ENCODE measurements at regions not wholly inside any gene's neighbourhood (a gene's known extent, or its start where the extent isn't known, plus 50 kb on each side); places are given as distances from the start of the nearest gene placed in this dataset.

DNA sequence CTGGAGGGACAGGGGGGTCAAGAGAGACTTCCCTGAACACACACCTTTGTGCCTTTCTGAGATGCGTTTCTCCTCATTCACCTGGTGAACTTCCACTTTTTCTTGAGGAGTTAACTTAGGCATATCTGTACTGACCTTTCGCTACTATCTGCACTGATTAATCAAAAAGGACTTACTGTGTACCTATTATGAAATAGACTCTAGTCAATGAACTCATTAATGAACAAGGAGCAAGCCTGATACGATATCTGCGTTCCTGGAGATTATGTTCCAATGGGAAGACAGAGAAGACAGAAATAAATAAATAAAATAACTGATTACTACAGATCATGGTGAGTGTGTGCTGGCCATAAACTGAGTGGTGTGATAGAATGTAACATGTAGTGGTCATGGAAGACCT, 157.2 kb upstream of the TBL1XR1 start:
- Histone ChIP-seq H3K27ac (ENCODE audit: low read length) (no peak overlapping the region), H3K27me3 (replicated peaks in 1 of 2; ENCODE audit: control insufficient read depth in 2 of 2, extremely low read depth in 1 of 2, insufficient read depth in 2 of 2, low read length in 1 of 2) (no peaks in the 10 kb centered on the region), H3K4me1 (ENCODE audit: control insufficient read depth in 1 of 2, extremely low read depth in 1 of 2, insufficient read depth in 2 of 2, low read length in 2 of 2) (peaks cover 12 to 21% of the 10 kb centered on the region in 2 experiments), H3K4me3 (ENCODE audit: control insufficient read depth in 1 of 2, extremely low read depth in 1 of 2, low read length in 1 of 2) (no peak overlapping the region), H3K36me3 (ENCODE audit: control insufficient read depth in 2 of 2, extremely low read depth in 1 of 2, insufficient read depth in 1 of 2, low read length in 1 of 2) (no peaks in the 10 kb centered on the region), H3K9me3 (no peaks in the 10 kb centered on the region)
- H3K36me3 Mint-ChIP-seq: no peaks in the 10 kb centered on the region
- WGBS (ENCODE audit: insufficient coverage): no CpG with 5 or more reads among the region's 4 CpGs
- ChIA-PET POLR2A (no interaction called here), CTCF (no interaction called here)
- no peak overlapping the region for H3K27ac Mint-ChIP-seq
- no peaks in the 10 kb centered on the region for H3K27me3 Mint-ChIP-seq
- DNase-seq: no peak
- H3K4me3 Mint-ChIP-seq: no peak overlapping the region
- no peaks in the 10 kb centered on the region for H3K9me3 Mint-ChIP-seq
- no peak for ATAC-seq (replicated peaks in 1 of 4)
- H3K4me1 Mint-ChIP-seq: peaks cover 44 to 50% (median 46%) of the 10 kb centered on the region in 3 donors

DNA sequence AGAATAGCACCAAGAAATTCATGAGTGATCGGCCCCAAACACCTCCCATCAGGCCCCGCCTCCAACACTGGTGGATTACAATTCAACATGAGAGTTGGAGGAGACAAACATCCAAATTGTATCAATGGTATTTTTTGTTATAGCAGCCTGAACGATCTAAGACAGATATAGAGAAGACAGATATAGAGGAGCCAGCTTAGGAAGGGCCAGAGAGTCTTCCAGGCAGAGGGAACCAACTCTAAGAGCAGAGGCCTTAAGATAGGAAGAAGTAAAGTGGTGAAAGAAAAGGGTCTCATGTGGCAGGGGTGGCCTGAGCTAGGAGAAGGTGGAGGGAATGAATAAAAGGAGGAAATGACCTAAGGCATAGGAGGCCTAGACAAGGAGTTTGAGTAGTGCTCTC, 158.8 kb upstream of the TBL1XR1 start:
- no peaks in the 10 kb centered on the region for H3K9me3 Mint-ChIP-seq
- Histone ChIP-seq H3K36me3 (ENCODE audit: control insufficient read depth in 2 of 2, extremely low read depth in 1 of 2, insufficient read depth in 1 of 2, low read length in 1 of 2) (no peaks in the 10 kb centered on the region), H3K4me3 (ENCODE audit: control insufficient read depth in 1 of 2, extremely low read depth in 1 of 2, low read length in 1 of 2) (no peak overlapping the region), H3K4me1 (ENCODE audit: control insufficient read depth in 1 of 2, extremely low read depth in 1 of 2, insufficient read depth in 2 of 2, low read length in 2 of 2) (peaks cover 19 to 30% of the 10 kb centered on the region in 2 experiments), H3K27me3 (replicated peaks in 1 of 2; ENCODE audit: control insufficient read depth in 2 of 2, extremely low read depth in 1 of 2, insufficient read depth in 2 of 2, low read length in 1 of 2) (no peaks in the 10 kb centered on the region), H3K27ac (ENCODE audit: low read length) (no peak overlapping the region), H3K9me3 (no peaks in the 10 kb centered on the region)
- H3K4me3 Mint-ChIP-seq: no peak overlapping the region
- POLR2A ChIA-PET: no interaction called here
- H3K4me1 Mint-ChIP-seq: peaks cover 49 to 56% (median 54%) of the 10 kb centered on the region in 3 donors
- CTCF ChIA-PET: interaction anchor here in 1 of 2 donors (0.7 kb wide), 2 partner anchors 159 to 390 kb away, joined by 3 to 4 read pairs; partner anchors contain the start of gene TBL1XR1
- H3K36me3 Mint-ChIP-seq: no peaks in the 10 kb centered on the region
- DNase-seq: no peak
- peak overlapping the region; percentile 50 to 83 for H3K27ac Mint-ChIP-seq
- WGBS (ENCODE audit: insufficient coverage): no CpG with 5 or more reads among the region's 3 CpGs
- peaks cover 0 to 1% of the 10 kb centered on the region in 2 donors for H3K27me3 Mint-ChIP-seq
- ATAC-seq (replicated peaks in 1 of 4): no peak

DNA sequence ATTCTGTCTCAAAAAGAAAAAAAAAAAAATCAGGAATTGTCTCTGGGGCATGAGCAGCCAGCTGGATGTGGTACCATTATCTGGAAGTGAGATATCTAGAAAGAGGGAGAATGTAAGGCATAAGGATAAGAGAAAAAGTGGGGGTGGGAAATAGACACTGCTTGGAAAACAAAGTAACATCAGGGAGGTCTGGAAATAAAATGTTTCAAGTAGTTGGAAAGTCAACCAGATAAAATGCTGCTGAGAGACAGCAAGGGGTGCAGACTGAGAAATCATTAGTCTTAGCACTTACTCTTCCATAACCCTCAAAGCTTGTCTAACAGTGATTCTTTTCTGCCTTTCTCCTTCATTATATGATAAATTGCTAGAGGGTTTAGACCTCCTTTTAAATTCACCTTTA, 159.7 kb upstream of the TBL1XR1 start:
- ChIA-PET CTCF (interaction anchor here in 1 of 2 donors (0.5 to 0.7 kb wide), 4 partner anchors 25 to 389 kb away, joined by 3 to 8 read pairs (median 4); partner anchors contain the start of gene TBL1XR1), POLR2A (no interaction called here)
- no peaks in the 10 kb centered on the region for H3K9me3 Mint-ChIP-seq
- Histone ChIP-seq H3K27me3 (replicated peaks in 1 of 2; ENCODE audit: control insufficient read depth in 2 of 2, extremely low read depth in 1 of 2, insufficient read depth in 2 of 2, low read length in 1 of 2) (no peaks in the 10 kb centered on the region), H3K27ac (ENCODE audit: low read length) (no peak overlapping the region), H3K4me1 (ENCODE audit: control insufficient read depth in 1 of 2, extremely low read depth in 1 of 2, insufficient read depth in 2 of 2, low read length in 2 of 2) (peaks cover 25 to 38% of the 10 kb centered on the region in 2 experiments), H3K4me3 (ENCODE audit: control insufficient read depth in 1 of 2, extremely low read depth in 1 of 2, low read length in 1 of 2) (no peak overlapping the region), H3K9me3 (no peaks in the 10 kb centered on the region), H3K36me3 (ENCODE audit: control insufficient read depth in 2 of 2, extremely low read depth in 1 of 2, insufficient read depth in 1 of 2, low read length in 1 of 2) (no peaks in the 10 kb centered on the region)
- DNase-seq: no peak
- H3K4me3 Mint-ChIP-seq: no peak overlapping the region
- ATAC-seq (replicated peaks in 1 of 4): no peak
- H3K4me1 Mint-ChIP-seq: peaks cover 49 to 60% (median 57%) of the 10 kb centered on the region in 3 donors
- peak overlapping the region; percentile 89 to 93 for H3K27ac Mint-ChIP-seq
- no peaks in the 10 kb centered on the region for H3K36me3 Mint-ChIP-seq
- peaks cover 0 to 1% of the 10 kb centered on the region in 2 donors for H3K27me3 Mint-ChIP-seq

DNA sequence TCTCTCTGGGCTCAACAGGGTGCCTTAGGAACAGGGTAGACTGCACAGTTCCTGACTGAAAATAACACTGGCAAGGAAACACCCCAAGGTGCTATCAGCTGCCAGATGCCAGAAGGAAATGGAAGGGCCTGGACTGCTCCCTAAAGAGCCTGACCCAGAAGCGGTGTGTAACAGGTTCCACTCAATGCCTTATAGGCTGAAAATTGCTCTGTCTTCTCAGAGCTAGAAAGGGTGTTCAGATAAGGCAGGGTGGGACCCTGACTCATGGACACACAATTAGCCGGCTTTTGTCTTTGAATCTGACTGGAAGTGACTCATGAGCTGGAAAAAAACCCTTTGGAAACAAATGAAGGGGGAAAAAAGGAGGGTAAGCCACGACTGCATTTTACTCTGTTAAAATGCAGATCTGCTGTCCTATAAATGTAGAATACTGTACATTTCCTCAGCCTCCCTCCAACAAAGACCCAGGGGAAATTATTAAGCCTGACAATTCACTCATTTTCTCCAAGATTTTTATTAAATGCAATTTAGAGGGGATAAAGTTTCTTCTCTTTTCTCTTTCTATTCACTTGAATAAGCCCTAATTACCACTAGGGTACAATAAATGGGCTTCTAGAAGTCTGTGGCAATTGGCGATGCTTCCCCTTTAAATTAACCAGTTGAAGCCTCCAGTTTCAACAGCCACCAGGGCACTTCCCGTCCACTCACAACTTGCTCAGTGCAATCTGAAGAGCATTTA, 160.2 kb upstream of the TBL1XR1 start:
- CTCF ChIA-PET: interaction anchor here in 1 of 2 donors (0.5 kb wide), 1 partner anchor 25 kb away, joined by 8 read pairs; no protein-coding TSS in a partner anchor

DNA sequence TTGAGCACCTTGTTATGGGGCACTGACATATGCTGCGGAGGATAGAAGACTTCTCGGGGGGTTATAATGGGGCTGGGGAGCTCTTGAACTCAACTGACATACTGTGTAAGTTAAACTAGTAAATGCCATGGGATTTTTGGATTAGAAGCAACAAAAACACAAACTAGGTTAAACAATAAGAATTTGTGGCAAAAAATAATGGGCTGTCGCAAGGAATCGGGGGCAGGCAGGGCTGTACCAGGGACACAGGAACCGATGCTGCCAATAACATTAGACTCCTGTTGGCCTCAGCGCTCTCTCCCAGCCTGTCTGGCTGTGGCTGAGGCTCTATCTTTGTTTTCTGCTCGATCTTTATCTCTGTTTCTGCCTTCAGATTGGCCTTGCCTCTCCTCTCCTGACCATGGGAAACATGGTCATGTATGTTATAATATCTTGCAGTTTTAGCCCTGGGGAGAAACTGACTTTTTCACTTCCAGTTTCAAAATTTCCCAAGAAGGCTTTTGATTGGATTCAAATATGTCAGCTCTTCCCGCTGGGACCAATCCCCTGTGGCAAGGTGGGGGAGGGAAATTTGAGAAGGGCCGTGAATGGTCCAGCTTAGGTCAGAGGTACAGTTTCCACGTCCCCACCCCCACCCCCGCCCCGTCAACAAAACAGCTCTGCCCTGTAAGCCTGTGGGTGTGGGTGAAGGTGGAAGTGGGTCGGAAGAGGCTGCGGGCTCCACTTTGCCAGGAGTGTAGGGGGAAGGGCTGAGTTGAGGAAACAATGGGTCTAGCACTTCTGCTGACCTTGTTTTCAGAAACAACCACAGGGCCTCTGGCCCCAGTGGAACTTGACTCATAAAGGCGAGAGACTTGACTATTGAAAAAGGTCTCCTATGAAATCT, 161.1 kb upstream of the TBL1XR1 start:
- Mint-ChIP-seq H3K4me1 (peaks cover 51 to 57% (median 56%) of the 10 kb centered on the region in 3 donors), H3K4me3 (peak overlapping the region; percentile 70 to 89 (median 82)), H3K9me3 (no peaks in the 10 kb centered on the region), H3K36me3 (no peaks in the 10 kb centered on the region), H3K27me3 (peaks cover 0 to 1% of the 10 kb centered on the region in 2 donors), H3K27ac (peak overlapping the region; percentile 89 to 93)
- ATAC-seq (replicated peaks in 1 of 4): peak; percentile 11 to 31 (median 22)
- no peaks in the 10 kb centered on the region for H3K9me3 ChIP-seq
- peak overlapping the region; percentile 73 for H3K27ac ChIP-seq (ENCODE audit: low read length)
- peak overlapping the region; percentile 72 to 83 for H3K4me3 ChIP-seq (ENCODE audit: control insufficient read depth in 1 of 2, extremely low read depth in 1 of 2, low read length in 1 of 2)
- POLR2A ChIA-PET: interaction anchor here in 1 of 2 donors (0.5 to 1.8 kb wide), 4 partner anchors 113 to 213 kb away, joined by 3 to 5 read pairs (median 4); no protein-coding TSS in a partner anchor
- WGBS (ENCODE audit: insufficient coverage): 23% methylated on average over 4 of the region's 15 CpGs
- DNase-seq: peak; percentile 27 to 75 (median 50)
- H3K27me3 ChIP-seq (replicated peaks in 1 of 2; ENCODE audit: control insufficient read depth in 2 of 2, extremely low read depth in 1 of 2, insufficient read depth in 2 of 2, low read length in 1 of 2): no peaks in the 10 kb centered on the region
- CTCF ChIA-PET: interaction anchor here (0.6 to 3.7 kb wide), 4 partner anchors 32 to 307 kb away, joined by 5 to 19 read pairs (median 12); no protein-coding TSS in a partner anchor
- no peaks in the 10 kb centered on the region for H3K36me3 ChIP-seq (ENCODE audit: control insufficient read depth in 2 of 2, extremely low read depth in 1 of 2, insufficient read depth in 1 of 2, low read length in 1 of 2)
- H3K4me1 ChIP-seq (ENCODE audit: control insufficient read depth in 1 of 2, extremely low read depth in 1 of 2, insufficient read depth in 2 of 2, low read length in 2 of 2): peaks cover 25 to 39% of the 10 kb centered on the region in 2 experiments

More for the DNA sequence above, 160.2 kb upstream of the TBL1XR1 start:
- Mint-ChIP-seq H3K27me3 (peaks cover 0 to 1% of the 10 kb centered on the region in 2 donors), H3K9me3 (no peaks in the 10 kb centered on the region), H3K4me1 (peaks cover 49 to 60% (median 55%) of the 10 kb centered on the region in 3 donors), H3K36me3 (no peaks in the 10 kb centered on the region), H3K4me3 (peak overlapping the region; percentile 70 to 89 (median 82)), H3K27ac (peak overlapping the region; percentile 89 to 93)
- no peak overlapping the region for H3K4me3 ChIP-seq (ENCODE audit: control insufficient read depth in 1 of 2, extremely low read depth in 1 of 2, low read length in 1 of 2)
- no peaks in the 10 kb centered on the region for H3K27me3 ChIP-seq (replicated peaks in 1 of 2; ENCODE audit: control insufficient read depth in 2 of 2, extremely low read depth in 1 of 2, insufficient read depth in 2 of 2, low read length in 1 of 2)
- POLR2A ChIA-PET: interaction anchor here in 1 of 2 donors (1.8 kb wide), 1 partner anchor 160 kb away, joined by 5 read pairs; no protein-coding TSS in a partner anchor
- no peaks in the 10 kb centered on the region for H3K36me3 ChIP-seq (ENCODE audit: control insufficient read depth in 2 of 2, extremely low read depth in 1 of 2, insufficient read depth in 1 of 2, low read length in 1 of 2)
- ATAC-seq (replicated peaks in 1 of 4) (no peak), DNase-seq (peak in 1 of 35 experiments; percentile 21)
- no peaks in the 10 kb centered on the region for H3K9me3 ChIP-seq
- H3K27ac ChIP-seq (ENCODE audit: low read length): no peak overlapping the region
- peaks cover 25 to 39% of the 10 kb centered on the region in 2 experiments for H3K4me1 ChIP-seq (ENCODE audit: control insufficient read depth in 1 of 2, extremely low read depth in 1 of 2, insufficient read depth in 2 of 2, low read length in 2 of 2)
- WGBS (ENCODE audit: insufficient coverage): 92% methylated on average over 2 of the region's 5 CpGs
